ENCODE measurements at regions not wholly inside any gene's neighbourhood (a gene's known extent, or its start where the extent isn't known, plus 50 kb on each side); places are given as distances from the start of the nearest gene placed in this dataset.

GRCh38 chr14:106491851-106492250 is 965.5 kb downstream of the TMEM121 start:
- peak in 1 of 2 donors; percentile 23 for TF ChIP-seq CTCF (IDR thresholded peaks at IDR 0.05)
- H3K4me1 ChIP-seq = peaks cover 0 to 3% of the 10 kb centered on the region in 2 donors
- H3K4me3 ChIP-seq = no peak overlapping the region
- DNase-seq (peak in 1 of 4 donors; percentile 60), ATAC-seq (no peak)
- H3K36me3 ChIP-seq = no peaks in the 10 kb centered on the region
- no peak overlapping the region for H3K27ac ChIP-seq
- intact Hi-C loops (cut with DNase I) = no loop called here
- H3K9me3 ChIP-seq = no peaks in the 10 kb centered on the region
- H3K27me3 ChIP-seq = no peaks in the 10 kb centered on the region

DNA sequence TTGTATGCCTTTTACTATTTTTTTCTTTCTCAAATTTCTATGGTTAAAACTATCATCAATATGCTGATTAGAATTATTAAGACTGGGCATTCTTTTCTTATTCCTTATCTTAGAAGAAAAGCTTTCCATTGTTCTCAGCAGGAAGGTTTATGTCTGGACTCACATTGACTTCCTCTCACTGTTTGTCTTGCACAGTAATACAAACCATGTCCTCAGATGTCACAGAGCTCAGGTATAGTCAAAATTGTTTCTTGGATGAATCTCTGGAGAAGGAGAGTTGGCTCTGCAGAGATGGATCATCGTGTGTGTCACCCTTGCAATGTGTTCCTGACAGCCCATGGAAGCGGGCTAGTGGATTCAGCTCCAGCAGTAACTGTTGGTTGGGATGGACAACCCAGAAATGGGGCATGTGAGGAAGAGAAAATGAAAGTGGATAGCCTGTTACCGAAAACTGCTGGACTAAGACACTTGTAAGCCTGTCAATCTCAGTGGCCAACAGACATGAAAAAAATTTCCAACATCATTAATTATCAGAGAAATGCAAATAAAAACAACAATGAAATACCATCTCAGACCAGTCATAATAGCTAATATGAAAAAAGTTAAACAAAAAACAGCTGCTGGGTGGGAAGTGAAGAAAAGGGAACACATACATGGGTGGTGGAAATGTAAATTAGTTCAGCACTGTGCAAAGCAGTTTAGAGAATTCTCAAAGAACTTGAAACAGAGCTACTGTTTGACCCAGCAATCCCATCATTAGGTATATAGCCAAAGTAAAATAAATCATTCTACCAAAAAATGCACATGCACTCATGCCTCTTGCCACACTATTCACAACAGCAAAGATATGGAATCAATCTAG is 967.8 kb downstream of the TMEM121 start:
- no peak for ATAC-seq
- no peak for TF ChIP-seq CTCF (IDR thresholded peaks at IDR 0.05)

GRCh38 chr14:106500571-106500970 is 974.2 kb downstream of the TMEM121 start:
- no peak for DNase-seq

More for the DNA sequence above, 967.8 kb downstream of the TMEM121 start:
- Histone ChIP-seq H3K4me3 (peak overlapping the region in 1 of 2 donors; percentile 13), H3K27ac (no peak overlapping the region), H3K27me3 (no peaks in the 10 kb centered on the region), H3K36me3 (no peaks in the 10 kb centered on the region), H3K4me1 (peaks cover 0 to 3% of the 10 kb centered on the region in 2 donors), H3K9me3 (no peaks in the 10 kb centered on the region)
- no peak for DNase-seq
- intact Hi-C loops (cut with DNase I) = no loop called here

GRCh38 chr14:106501898-106502297 is 975.5 kb downstream of the TMEM121 start:
- Histone ChIP-seq H3K9me3 (no peaks in the 10 kb centered on the region), H3K36me3 (no peaks in the 10 kb centered on the region), H3K4me3 (no peak overlapping the region), H3K27me3 (peaks cover 0 to 5% of the 10 kb centered on the region in 2 donors), H3K27ac (no peak overlapping the region), H3K4me1 (no peaks in the 10 kb centered on the region)
- no peak for DNase-seq
- no peak for ATAC-seq
- no peak for TF ChIP-seq CTCF (IDR thresholded peaks at IDR 0.05)
- intact Hi-C loops (cut with DNase I) = no loop called here

More at GRCh38 chr14:106500571-106500970, 974.2 kb downstream of the TMEM121 start:
- Histone ChIP-seq H3K9me3 (no peaks in the 10 kb centered on the region), H3K36me3 (no peaks in the 10 kb centered on the region), H3K4me1 (no peaks in the 10 kb centered on the region), H3K27me3 (no peaks in the 10 kb centered on the region), H3K27ac (no peak overlapping the region), H3K4me3 (no peak overlapping the region)
- no peak for ATAC-seq
- no peak for TF ChIP-seq CTCF (IDR thresholded peaks at IDR 0.05)
- intact Hi-C loops (cut with DNase I) = no loop called here

GRCh38 chr14:106505366-106505765 is 979.0 kb downstream of the TMEM121 start:
- H3K36me3 ChIP-seq = no peaks in the 10 kb centered on the region
- no peaks in the 10 kb centered on the region for H3K9me3 ChIP-seq
- ATAC-seq (no peak), DNase-seq (no peak)
- H3K27ac ChIP-seq = no peak overlapping the region
- TF ChIP-seq CTCF (IDR thresholded peaks at IDR 0.05) = no peak
- H3K4me3 ChIP-seq = no peak overlapping the region
- intact Hi-C loops (cut with DNase I) = no loop called here
- H3K27me3 ChIP-seq = peaks cover 0 to 22% of the 10 kb centered on the region in 2 donors
- no peaks in the 10 kb centered on the region for H3K4me1 ChIP-seq

All from left lung (tissue), 4 donors.